Progenitor cell of endocrine pancreas (in vitro differentiated cells): ENCODE measurements at regions not wholly inside any gene's neighbourhood (a gene's known extent, or its start where the extent isn't known, plus 50 kb on each side); places are given as distances from the start of the nearest gene placed in this dataset.

Source experiments
- DNase-seq: peaks from one replicate; pipeline ENCODE4 v3.0.0; 2021; ENCODE audit warnings: low spot score; ENCODE audit not compliant: unreplicated experiment
- H3K27ac Mint-ChIP-seq: 2 replicates; pipeline ENCODE4 v1.8.0; 2021; ENCODE audit warnings: mild to moderate bottlenecking, moderate library complexity, mixed read lengths
- H3K27me3 Mint-ChIP-seq: 2 replicates; pipeline ENCODE4 v1.8.0; 2021; ENCODE audit warnings: mixed read lengths
- H3K36me3 Mint-ChIP-seq: 2 replicates; pipeline ENCODE4 v1.8.0; 2022; ENCODE audit warnings: mixed read lengths; ENCODE audit not compliant: insufficient read depth
- H3K4me1 Mint-ChIP-seq: 2 replicates; pipeline ENCODE4 v1.8.0; 2021; ENCODE audit warnings: low read depth, mixed read lengths
- H3K4me3 Mint-ChIP-seq: 2 replicates; pipeline ENCODE4 v1.8.0; 2021; ENCODE audit warnings: low read depth, mild to moderate bottlenecking, moderate library complexity, mixed read lengths
- H3K9me3 Mint-ChIP-seq: 2 replicates; pipeline ENCODE4 v1.8.0; 2021; ENCODE audit warnings: low read depth, mixed read lengths
- CTCF ChIP-seq: fragments of 200-600 bp; sonication (generic); IDR thresholded peaks from one replicate; pipeline ENCODE4 v1.5.0; 2021; ENCODE audit warnings: antibody characterized with exemption, mild to moderate bottlenecking; ENCODE audit not compliant: unreplicated experiment

- TF ChIP-seq CTCF, result no peak
- Mint-ChIP-seq H3K9me3 (no peaks in the 10 kb centered on the region), H3K4me1 (peaks cover 1% of the 10 kb centered on the region), H3K27me3 (no peaks in the 10 kb centered on the region), H3K4me3 (no peak overlapping the region), H3K36me3 (peaks cover 18% of the 10 kb centered on the region), H3K27ac (no peak overlapping the region)
- no peak for DNase-seq
These were observed 109.0 kb downstream of the RIN2 start for GRCh38 chr20:19867074-19867473.

GRCh38 chr20:19867940-19868371 lies 109.9 kb downstream of the RIN2 start:
- H3K36me3 Mint-ChIP-seq, result peaks cover 22% of the 10 kb centered on the region
- H3K4me1 Mint-ChIP-seq, result peaks cover 1% of the 10 kb centered on the region
- no peak overlapping the region for H3K27ac Mint-ChIP-seq
- H3K4me3 Mint-ChIP-seq, result no peak overlapping the region
- no peak for TF ChIP-seq CTCF
- DNase-seq, result no peak
- H3K9me3 Mint-ChIP-seq, result no peaks in the 10 kb centered on the region
- no peaks in the 10 kb centered on the region for H3K27me3 Mint-ChIP-seq

- DNase-seq, result no peak
- H3K36me3 Mint-ChIP-seq, result peaks cover 23% of the 10 kb centered on the region
- no peak overlapping the region for H3K4me3 Mint-ChIP-seq
- no peaks in the 10 kb centered on the region for H3K9me3 Mint-ChIP-seq
- H3K27ac Mint-ChIP-seq, result no peak overlapping the region
- no peak for TF ChIP-seq CTCF
- H3K4me1 Mint-ChIP-seq, result peaks cover 1% of the 10 kb centered on the region
- no peaks in the 10 kb centered on the region for H3K27me3 Mint-ChIP-seq
These were observed 110.4 kb downstream of the RIN2 start for GRCh38 chr20:19868441-19868840.

- TF ChIP-seq CTCF, result no peak
- Mint-ChIP-seq H3K4me3 (no peak overlapping the region), H3K9me3 (no peaks in the 10 kb centered on the region), H3K27me3 (no peaks in the 10 kb centered on the region), H3K4me1 (no peaks in the 10 kb centered on the region), H3K36me3 (peaks cover 24% of the 10 kb centered on the region), H3K27ac (no peak overlapping the region)
- no peak for DNase-seq
These were observed 113.9 kb downstream of the RIN2 start for GRCh38 chr20:19872001-19872400.

- no peak for TF ChIP-seq CTCF
- no peaks in the 10 kb centered on the region for H3K9me3 Mint-ChIP-seq
- no peaks in the 10 kb centered on the region for H3K4me1 Mint-ChIP-seq
- no peaks in the 10 kb centered on the region for H3K27me3 Mint-ChIP-seq
- DNase-seq, result no peak
- no peak overlapping the region for H3K27ac Mint-ChIP-seq
- no peak overlapping the region for H3K4me3 Mint-ChIP-seq
- H3K36me3 Mint-ChIP-seq, result peaks cover 18% of the 10 kb centered on the region
These were observed 116.1 kb downstream of the RIN2 start for GRCh38 chr20:19874040-19874727.
